PC-9 (cell line): ENCODE measurements at regions not wholly inside any gene's neighbourhood (a gene's known extent, or its start where the extent isn't known, plus 50 kb on each side); places are given as distances from the start of the nearest gene placed in this dataset.

Experiments used
- BruUV-seq: library from RNA; stranded (reverse); fragments of 400-500 nt; replicated peaks from 2 replicates; lab custom pipeline; 2021; lab: Mats Ljungman, UMichigan
- CTCF ChIA-PET: fragments of 300-600 bp; sonication (Branson Sonifier 250); formaldehyde crosslinking; loops from one replicate; lab custom pipeline; 2022; ENCODE audit warnings: antibody characterized with exemption; lab: Charles Lee
- POLR2A ChIA-PET: fragments of 300-600 bp; sonication (Branson Sonifier 250); formaldehyde crosslinking; loops from one replicate; lab custom pipeline; 2022; ENCODE audit warnings: antibody characterized with exemption; ENCODE audit not compliant: unreplicated experiment; lab: Charles Lee
- DNase-seq, 2 experiments: peaks; one replicate each; pipeline versions ENCODE4 v3.0.0 to v3.0.0-alpha.2; 2015 to 2022; ENCODE audit warnings: mixed read lengths in 1 of 2
- H2AFZ ChIP-seq: fragments of 200-600 bp; sonication (generic); 2 replicates; pipeline ENCODE4 v1.8.1; 2017; ENCODE audit warnings: antibody characterized with exemption
- H3F3A ChIP-seq: fragments of 200-600 bp; sonication (generic); 2 replicates; pipeline ENCODE4 v1.8.1; 2017; ENCODE audit warnings: antibody characterized with exemption, mild to moderate bottlenecking, low read depth; ENCODE audit not compliant: insufficient read depth
- H3K27ac ChIP-seq: fragments of 200-600 bp; sonication (generic); 2 replicates; pipeline ENCODE4 v1.6.1; 2016; ENCODE audit warnings: mixed run types
- H3K27me3 ChIP-seq: fragments of 200-600 bp; sonication (generic); 2 replicates; pipeline ENCODE4 v1.6.1; 2016; ENCODE audit warnings: low read depth, mixed run types; ENCODE audit not compliant: insufficient read depth
- H3K36me3 ChIP-seq: fragments of 200-600 bp; sonication (generic); 2 replicates; pipeline ENCODE4 v1.6.1; 2016; ENCODE audit warnings: low read depth, mixed run types
- H3K4me1 ChIP-seq: fragments of 200-600 bp; sonication (generic); replicated peaks from 2 replicates; pipeline ENCODE4 v1.6.1; 2016; ENCODE audit warnings: mixed run types; ENCODE audit not compliant: insufficient read depth
- H3K4me2 ChIP-seq: fragments of 200-600 bp; sonication (generic); 2 replicates; pipeline ENCODE4 v1.6.1; 2017; ENCODE audit warnings: mixed run types
- H3K4me3 ChIP-seq: fragments of 200-600 bp; sonication (generic); 2 replicates; pipeline ENCODE4 v1.6.1; 2016; ENCODE audit warnings: mixed run types
- H3K79me2 ChIP-seq: fragments of 200-600 bp; sonication (generic); 2 replicates; pipeline ENCODE4 v1.6.1; 2017; ENCODE audit warnings: low read depth, mixed run types
- H3K9me2 ChIP-seq: fragments of 200-600 bp; sonication (generic); 2 replicates; pipeline ENCODE4 v1.8.1; 2017; ENCODE audit warnings: mild to moderate bottlenecking; ENCODE audit not compliant: insufficient read depth
- H3K9me3 ChIP-seq: fragments of 200-600 bp; sonication (generic); 2 replicates; pipeline ENCODE4 v1.8.1; 2016; ENCODE audit warnings: low read depth; ENCODE audit not compliant: insufficient read depth
- H4K20me1 ChIP-seq: fragments of 200-600 bp; sonication (generic); 2 replicates; pipeline ENCODE4 v1.8.1; 2017; ENCODE audit not compliant: insufficient read depth
- CTCF ChIP-seq: fragments of 200-600 bp; sonication (generic); conservative IDR thresholded peaks from 2 replicates; pipeline ENCODE4 v1.6.1; 2017; ENCODE audit warnings: mixed run types, antibody characterized with exemption, mild to moderate bottlenecking, moderate library complexity
- EZH2 ChIP-seq: fragments of 200-600 bp; sonication (generic); IDR thresholded peaks from 2 replicates; pipeline ENCODE4 v1.8.0; 2017; ENCODE audit warnings: antibody characterized with exemption, low read depth
- intact Hi-C: fragments of 100-400 bp; cut with micrococcal nuclease; formaldehyde crosslinking; loops from one replicate; pipeline ENCODE4 v1.10.0; 2022; ENCODE audit not compliant: unreplicated experiment

- no peak for DNase-seq
- BruUV-seq, result no TSS peak
- no peaks in the 10 kb centered on the region for H4K20me1 ChIP-seq
- no peak overlapping the region for H3K27ac ChIP-seq
- H2AFZ ChIP-seq, result no peak overlapping the region
- H3K9me2 ChIP-seq, result no peaks in the 10 kb centered on the region
- H3K4me1 ChIP-seq, result no peaks in the 10 kb centered on the region
- no peak overlapping the region for H3K4me3 ChIP-seq
- H3K27me3 ChIP-seq, result no peaks in the 10 kb centered on the region; the same call in 1 of the 2 replicates
- H3K9me3 ChIP-seq, result no peaks in the 10 kb centered on the region
- intact Hi-C loops, result no loop called here
- H3K79me2 ChIP-seq, result no peaks in the 10 kb centered on the region
- POLR2A ChIA-PET, result no interaction called here
- TF ChIP-seq CTCF (no peak), EZH2 (no peak)
- CTCF ChIA-PET, result no interaction called here
- H3F3A ChIP-seq, result no peaks in the 10 kb centered on the region
- H3K36me3 ChIP-seq, result no peaks in the 10 kb centered on the region
- no peak overlapping the region for H3K4me2 ChIP-seq
Observed at GRCh38 chr11:115893461-115894099, 389.4 kb upstream of the CADM1 start.

- Histone ChIP-seq H4K20me1 (no peaks in the 10 kb centered on the region), H3K27me3 (no peaks in the 10 kb centered on the region; the same call in 1 of the 2 replicates), H3K4me3 (no peak overlapping the region), H3K36me3 (no peaks in the 10 kb centered on the region), H3K4me1 (no peaks in the 10 kb centered on the region), H3K79me2 (no peaks in the 10 kb centered on the region), H2AFZ (no peak overlapping the region), H3K9me2 (no peaks in the 10 kb centered on the region), H3K4me2 (no peak overlapping the region), H3F3A (no peaks in the 10 kb centered on the region), H3K27ac (no peak overlapping the region), H3K9me3 (no peaks in the 10 kb centered on the region)
- DNase-seq, result no peak
- no TSS peak for BruUV-seq
- ChIA-PET POLR2A (no interaction called here), CTCF (no interaction called here)
- TF ChIP-seq EZH2 (no peak), CTCF (no peak)
- intact Hi-C loops, result no loop called here
Observed at GRCh38 chr11:115892016-115892415, 387.8 kb upstream of the CADM1 start.

GRCh38 chr11:115891581-115891980, 387.4 kb upstream of the CADM1 start:
- Histone ChIP-seq H3K4me1 (no peaks in the 10 kb centered on the region), H3K4me3 (no peak overlapping the region), H3K27ac (no peak overlapping the region), H3K36me3 (no peaks in the 10 kb centered on the region), H2AFZ (no peak overlapping the region), H3K27me3 (no peaks in the 10 kb centered on the region; the same call in 1 of the 2 replicates), H3K4me2 (no peak overlapping the region), H4K20me1 (no peaks in the 10 kb centered on the region), H3K79me2 (no peaks in the 10 kb centered on the region), H3F3A (no peaks in the 10 kb centered on the region), H3K9me2 (no peaks in the 10 kb centered on the region), H3K9me3 (no peaks in the 10 kb centered on the region)
- BruUV-seq, result no TSS peak
- ChIA-PET CTCF (no interaction called here), POLR2A (no interaction called here)
- intact Hi-C loops, result no loop called here
- DNase-seq, result no peak
- no peak for TF ChIP-seq EZH2
- no peak for TF ChIP-seq CTCF
